GDM1 (cell line): ENCODE measurements at regions not wholly inside any gene's neighbourhood (a gene's known extent, or its start where the extent isn't known, plus 50 kb on each side); places are given as distances from the start of the nearest gene placed in this dataset.

Source experiments
- DNase-seq: peaks from one replicate; lab custom pipeline; 2025; lab: John Stamatoyannopoulos, UW

GRCh38 chr15:70491201-70491621 lies 272.1 kb downstream of the UACA start:
- DNase-seq: no peak

DNA sequence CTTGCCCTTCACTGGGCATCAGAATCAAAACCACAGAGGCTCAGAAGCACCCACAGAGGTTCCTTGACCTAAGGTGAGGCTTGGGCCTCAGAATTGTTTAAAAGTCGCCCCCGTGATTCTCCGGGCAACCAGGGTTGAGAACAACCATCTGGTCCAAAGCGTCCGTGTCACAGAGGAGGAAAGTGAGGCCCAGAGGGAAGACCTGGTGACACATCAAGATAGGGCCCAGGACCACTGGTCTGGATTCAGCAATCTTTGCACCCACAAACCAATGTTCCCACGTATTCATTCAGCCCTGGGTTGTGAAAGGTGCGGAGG lies 272.6 kb downstream of the UACA start:
- DNase-seq: no peak

GRCh38 chr15:70490148-70490837 lies 273.1 kb downstream of the UACA start:
- DNase-seq: no peak

DNA sequence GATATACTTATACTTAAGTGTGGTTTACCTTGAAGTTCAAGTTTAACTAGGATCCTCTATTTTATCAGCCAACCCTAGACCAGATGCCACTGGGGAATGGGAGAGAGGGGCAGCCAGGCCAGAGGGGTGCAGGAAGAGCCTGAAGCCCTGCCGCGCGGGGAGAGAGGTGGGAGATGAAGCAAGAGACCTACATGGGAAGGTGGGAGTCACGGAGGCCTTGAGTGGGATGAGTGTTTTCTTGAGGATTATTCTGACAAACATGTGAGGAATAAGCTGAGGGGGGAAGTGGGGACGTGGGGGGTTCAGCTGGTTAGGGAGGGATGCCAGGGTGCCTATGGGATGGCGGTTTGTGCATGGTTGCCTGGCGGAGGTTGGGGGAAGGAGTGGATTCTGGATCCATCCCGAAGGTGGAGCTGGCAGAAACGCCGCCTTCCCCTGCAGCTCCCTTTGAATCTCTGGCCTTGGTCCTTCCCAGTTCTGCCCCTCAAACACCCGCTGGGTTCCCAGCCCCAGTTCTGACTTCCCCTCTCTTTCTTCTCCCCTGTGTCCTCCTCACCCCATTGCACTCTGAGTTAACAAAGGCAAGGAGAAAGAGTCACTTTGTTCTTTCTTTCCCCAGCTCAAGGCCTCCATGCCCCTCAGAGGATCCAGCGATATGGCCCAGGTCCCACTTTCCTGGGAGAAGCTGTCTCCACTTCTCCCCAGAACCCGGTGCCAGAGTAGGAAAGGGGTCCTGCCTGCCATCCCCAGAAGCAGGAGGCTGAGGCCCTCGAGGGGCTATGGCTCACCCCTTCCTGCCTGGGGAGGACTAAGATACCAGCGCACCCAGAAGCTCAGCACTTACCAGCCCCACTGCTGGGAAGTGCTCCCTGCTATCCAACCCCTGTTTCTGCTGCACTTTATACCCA lies 274.2 kb downstream of the UACA start:
- DNase-seq: no peak

DNA sequence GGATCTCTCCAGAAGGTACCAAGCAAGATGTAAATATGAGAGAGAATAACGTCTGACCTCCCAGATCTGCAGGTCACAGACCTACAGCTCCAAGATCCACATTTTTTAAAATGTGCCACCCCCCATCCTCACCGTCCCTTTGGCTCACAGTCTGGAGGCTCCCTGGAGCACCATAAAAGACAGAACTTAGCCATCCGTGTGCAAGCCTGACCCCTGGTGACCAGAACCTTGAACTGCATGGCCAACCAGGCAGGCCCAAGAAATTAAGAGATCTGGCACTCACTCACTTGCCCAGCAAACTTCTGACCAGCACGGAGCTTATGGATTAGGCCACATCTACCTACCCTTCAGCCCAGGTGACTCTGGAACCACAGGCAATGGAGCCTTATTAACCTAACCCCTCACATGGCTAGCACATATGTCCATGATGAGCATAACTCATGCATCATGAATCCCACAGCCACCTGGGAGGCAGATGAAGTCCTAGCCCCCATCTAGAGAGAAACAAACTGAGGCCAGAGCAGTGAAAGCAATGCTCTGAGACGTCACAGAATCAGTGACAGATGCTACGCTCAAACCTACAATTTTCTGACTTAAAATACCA lies 275.3 kb downstream of the UACA start:
- DNase-seq: peak; percentile 72

DNA sequence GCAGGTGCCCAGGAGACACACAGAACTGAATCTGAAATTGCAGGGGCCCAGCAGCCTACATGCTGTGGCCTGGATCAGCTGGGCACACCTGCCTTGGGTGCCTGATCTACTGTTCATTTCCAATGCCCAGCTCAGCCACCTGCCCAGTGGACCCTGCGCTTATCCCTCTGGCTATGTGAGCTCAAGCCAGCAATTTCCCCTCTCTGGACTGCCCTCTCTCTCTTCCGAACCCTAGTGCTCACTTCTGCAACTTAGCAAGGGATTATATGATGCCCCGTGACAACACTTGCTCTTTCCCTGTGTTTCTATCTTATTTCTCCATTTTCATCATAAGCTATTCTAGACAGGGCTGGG lies 276.0 kb downstream of the UACA start:
- no peak for DNase-seq

DNA sequence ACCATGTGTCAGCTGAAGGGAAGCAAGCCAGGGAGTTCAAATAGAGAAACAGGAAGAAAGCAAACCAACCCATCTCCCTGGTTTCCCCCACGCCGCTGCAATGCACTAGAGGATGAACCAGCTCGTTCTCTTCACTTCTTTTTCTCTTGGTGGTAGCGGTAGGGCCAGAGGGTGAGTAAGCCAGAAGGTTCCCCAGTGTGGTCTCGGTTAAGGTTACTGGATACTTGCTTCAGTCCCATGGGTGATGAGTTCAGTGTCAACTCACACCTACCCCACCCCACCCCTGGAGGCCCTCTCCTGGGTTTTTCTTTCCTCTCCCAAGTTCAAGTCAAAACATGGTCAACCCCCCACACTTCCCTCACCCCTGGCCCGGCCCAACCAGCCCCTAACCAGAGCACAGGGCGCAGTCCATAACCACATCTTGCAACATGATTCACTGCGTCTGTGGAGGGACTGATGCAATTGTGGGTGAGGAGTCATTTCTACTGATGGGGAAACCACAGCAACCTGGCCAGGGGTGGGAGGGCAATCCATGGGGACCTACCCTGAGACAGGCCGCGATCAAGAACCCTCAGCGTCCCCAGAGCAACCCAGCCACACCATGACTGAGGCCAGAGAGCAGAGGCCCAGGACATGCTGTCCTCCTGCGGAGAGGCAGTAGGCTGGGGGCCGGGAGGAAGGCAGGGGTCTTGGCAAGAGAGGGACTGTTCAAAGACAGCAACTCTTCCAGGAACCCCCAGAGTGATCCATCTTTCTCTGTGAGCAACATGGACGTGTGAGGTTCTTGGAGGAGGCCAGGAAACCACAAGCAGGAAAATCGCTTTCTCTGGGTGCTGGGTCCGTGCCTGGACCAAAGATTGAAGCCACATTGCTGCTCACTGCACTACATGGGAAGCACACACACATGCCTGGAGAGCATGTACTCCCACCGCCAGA lies 276.6 kb downstream of the UACA start:
- DNase-seq: peak; percentile 87

DNA sequence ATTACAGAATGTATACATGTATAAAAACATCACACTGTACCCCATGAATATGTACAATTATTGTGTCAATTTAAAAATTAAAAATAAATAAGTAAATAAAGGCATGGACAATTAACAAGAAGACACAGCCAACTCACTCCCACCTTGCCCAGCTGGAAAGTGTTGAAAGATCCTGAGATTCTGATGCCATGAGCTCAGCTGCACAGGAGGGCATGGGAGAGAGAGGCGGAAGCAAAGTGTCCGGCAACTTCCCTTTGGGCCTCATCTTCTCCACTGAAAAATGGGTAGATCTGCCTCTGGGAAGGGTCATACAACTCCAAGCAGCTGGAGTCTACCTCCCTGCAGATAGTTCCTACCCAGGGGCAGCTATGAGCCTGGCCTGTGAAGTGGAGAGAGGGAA lies 277.3 kb downstream of the UACA start:
- DNase-seq: no peak

DNA sequence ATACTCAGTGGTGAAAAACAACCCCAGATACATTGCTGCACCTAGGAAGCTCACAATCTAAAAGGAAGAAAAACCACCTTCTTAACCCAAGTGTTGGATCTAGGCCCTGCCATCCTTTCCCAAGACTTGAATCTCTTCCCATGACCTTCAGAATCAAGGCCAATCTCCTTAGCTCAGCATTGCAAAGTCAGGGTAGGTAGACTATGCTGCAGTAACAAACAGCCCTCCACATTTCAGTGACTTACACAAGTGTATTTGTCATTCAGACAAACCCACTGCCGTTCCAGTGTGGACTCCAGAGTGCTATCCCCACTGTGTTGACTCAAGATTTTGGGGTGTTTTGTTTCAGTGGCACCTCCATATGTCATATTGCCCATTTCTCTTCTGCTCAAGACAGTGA lies 278.4 kb downstream of the UACA start:
- DNase-seq: no peak

DNA sequence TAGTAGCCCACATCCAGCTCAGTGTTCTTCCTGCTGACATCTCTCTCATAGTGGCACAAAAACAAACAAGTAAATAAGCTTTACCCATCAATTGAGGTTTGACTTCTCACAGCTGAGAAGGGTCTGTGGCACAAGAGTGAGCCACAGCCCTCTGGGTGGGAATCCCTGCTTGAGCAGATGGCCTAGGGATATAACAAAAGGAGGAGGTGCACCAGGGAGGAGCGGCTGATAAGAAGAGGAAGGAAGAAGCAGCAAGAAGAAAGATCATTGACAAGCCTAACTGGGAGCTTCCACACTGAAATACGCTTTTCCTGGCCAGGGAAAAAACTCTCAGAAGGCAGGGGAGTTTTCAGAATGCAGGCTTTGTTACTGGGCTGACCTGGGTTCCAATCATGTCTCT lies 279.8 kb downstream of the UACA start:
- DNase-seq: no peak

GRCh38 chr15:70480196-70480856 lies 283.0 kb downstream of the UACA start:
- DNase-seq: peak; percentile 75

DNA sequence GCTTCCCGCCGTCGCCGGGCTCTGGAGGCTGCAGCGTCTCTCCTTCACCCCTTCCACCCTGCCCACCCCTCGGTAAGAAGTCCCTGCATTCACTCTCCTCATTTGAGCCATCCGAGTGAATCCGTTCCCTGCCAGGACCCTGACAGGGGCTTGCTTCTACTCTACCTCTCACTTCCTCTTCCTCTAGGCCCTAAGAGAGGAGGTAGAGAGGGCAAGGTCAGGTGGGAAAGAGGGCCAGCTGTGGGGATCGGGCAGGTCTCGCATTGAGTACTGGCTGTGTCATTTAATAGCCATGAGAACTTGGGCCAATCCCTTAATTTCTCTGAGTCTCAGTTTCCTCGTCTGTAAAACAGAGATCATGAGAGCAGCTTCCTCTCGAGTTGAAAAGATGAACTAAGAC lies 283.6 kb downstream of the UACA start:
- DNase-seq: no peak

DNA sequence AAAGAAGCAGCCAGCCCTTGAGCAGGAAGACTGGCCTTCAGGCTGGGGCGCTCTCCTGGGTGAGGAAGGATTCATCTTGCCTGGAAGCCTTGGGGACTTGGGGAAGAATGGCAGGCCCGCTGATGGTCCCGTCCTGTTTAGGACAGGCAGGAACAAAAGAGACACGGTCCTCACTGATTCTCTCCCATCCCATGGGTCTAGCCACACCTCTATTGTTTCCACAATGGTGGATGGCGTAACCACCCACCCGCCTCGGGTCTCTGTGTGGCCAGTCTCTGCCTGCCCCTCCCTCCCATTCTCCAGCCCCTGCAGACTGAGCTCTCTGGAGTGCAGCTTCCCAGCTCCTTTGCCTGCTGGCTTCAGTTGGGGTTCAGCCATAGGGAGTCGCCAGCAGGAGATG lies 284.3 kb downstream of the UACA start:
- DNase-seq: no peak

- DNase-seq: no peak
Measured at GRCh38 chr15:70478251-70478990, 284.9 kb downstream of the UACA start.

GRCh38 chr15:70477750-70478250 lies 285.6 kb downstream of the UACA start:
- no peak for DNase-seq

- no peak for DNase-seq
Measured at GRCh38 chr15:70476441-70476840, 286.9 kb downstream of the UACA start.

GRCh38 chr15:70475921-70476320 lies 287.4 kb downstream of the UACA start:
- no peak for DNase-seq

- no peak for DNase-seq
Measured at GRCh38 chr15:70475407-70475781, 288.0 kb downstream of the UACA start.

- peak; percentile 89 for DNase-seq
Measured at GRCh38 chr15:70474471-70475406, 288.6 kb downstream of the UACA start.
